ENCODE measurements at regions not wholly inside any gene's neighbourhood (a gene's known extent, or its start where the extent isn't known, plus 50 kb on each side); places are given as distances from the start of the nearest gene placed in this dataset.

- BruUV-seq (replicated peaks) = no TSS peak
- DNase-seq (ENCODE audit: low spot score) = no peak
- Histone ChIP-seq H3K9me3 (ENCODE audit: low read depth, low read length, poor library complexity, severe bottlenecking) (no peaks in the 10 kb centered on the region), H3K27ac (ENCODE audit: low read depth, low read length, poor library complexity, severe bottlenecking) (no peak overlapping the region), H3K4me1 (ENCODE audit: insufficient read depth, low read length, poor library complexity, severe bottlenecking) (peaks cover 5% of the 10 kb centered on the region), H3K4me3 (ENCODE audit: low read depth, low read length, poor library complexity, severe bottlenecking) (no peak overlapping the region), H3K27me3 (replicated peaks; ENCODE audit: insufficient read depth, low read depth, low read length, poor library complexity) (no peaks in the 10 kb centered on the region), H3K36me3 (ENCODE audit: insufficient read depth, low read length, poor library complexity, severe bottlenecking) (no peaks in the 10 kb centered on the region)
- TF ChIP-seq CTCF (conservative IDR thresholded peaks at IDR 0.05; ENCODE audit: low read depth, low read length) (no peak), EZH2 (IDR thresholded peaks at IDR 0.05; ENCODE audit: borderline replicate concordance, low read depth, low read length, poor library complexity, severe bottlenecking) (no peak)
- POLR2A ChIA-PET (ENCODE audit: low non-redundant PET) = no interaction called here
- CTCF ChIA-PET = no interaction called here
- intact Hi-C loops (cut with micrococcal nuclease; ENCODE audit: unreplicated experiment) = no loop called here
Measured at GRCh38 chr5:39506211-39506610, 81.4 kb upstream of the DAB2 start.

GRCh38 chr5:39505791-39506190 lies 81.0 kb upstream of the DAB2 start:
- CTCF ChIA-PET = no interaction called here
- TF ChIP-seq CTCF (conservative IDR thresholded peaks at IDR 0.05; ENCODE audit: low read depth, low read length) = no peak
- no peak for TF ChIP-seq EZH2 (IDR thresholded peaks at IDR 0.05; ENCODE audit: borderline replicate concordance, low read depth, low read length, poor library complexity, severe bottlenecking)
- DNase-seq (ENCODE audit: low spot score) = no peak
- H3K9me3 ChIP-seq (ENCODE audit: low read depth, low read length, poor library complexity, severe bottlenecking) = no peaks in the 10 kb centered on the region
- no peaks in the 10 kb centered on the region for H3K27me3 ChIP-seq (replicated peaks; ENCODE audit: insufficient read depth, low read depth, low read length, poor library complexity)
- H3K4me3 ChIP-seq (ENCODE audit: low read depth, low read length, poor library complexity, severe bottlenecking) = no peak overlapping the region
- H3K27ac ChIP-seq (ENCODE audit: low read depth, low read length, poor library complexity, severe bottlenecking) = no peak overlapping the region
- peaks cover 5% of the 10 kb centered on the region for H3K4me1 ChIP-seq (ENCODE audit: insufficient read depth, low read length, poor library complexity, severe bottlenecking)
- POLR2A ChIA-PET (ENCODE audit: low non-redundant PET) = no interaction called here
- intact Hi-C loops (cut with micrococcal nuclease; ENCODE audit: unreplicated experiment) = no loop called here
- BruUV-seq (replicated peaks) = no TSS peak
- no peaks in the 10 kb centered on the region for H3K36me3 ChIP-seq (ENCODE audit: insufficient read depth, low read length, poor library complexity, severe bottlenecking)

- TF ChIP-seq EZH2 (IDR thresholded peaks at IDR 0.05; ENCODE audit: borderline replicate concordance, low read depth, low read length, poor library complexity, severe bottlenecking) = no peak
- TF ChIP-seq CTCF (conservative IDR thresholded peaks at IDR 0.05; ENCODE audit: low read depth, low read length) = no peak
- Histone ChIP-seq H3K27me3 (replicated peaks; ENCODE audit: insufficient read depth, low read depth, low read length, poor library complexity) (no peaks in the 10 kb centered on the region), H3K9me3 (ENCODE audit: low read depth, low read length, poor library complexity, severe bottlenecking) (no peaks in the 10 kb centered on the region), H3K27ac (ENCODE audit: low read depth, low read length, poor library complexity, severe bottlenecking) (no peak overlapping the region), H3K4me3 (ENCODE audit: low read depth, low read length, poor library complexity, severe bottlenecking) (no peak overlapping the region), H3K36me3 (ENCODE audit: insufficient read depth, low read length, poor library complexity, severe bottlenecking) (no peaks in the 10 kb centered on the region), H3K4me1 (ENCODE audit: insufficient read depth, low read length, poor library complexity, severe bottlenecking) (peaks cover 5% of the 10 kb centered on the region)
- DNase-seq (ENCODE audit: low spot score) = no peak
- CTCF ChIA-PET = no interaction called here
- no TSS peak for BruUV-seq (replicated peaks)
- POLR2A ChIA-PET (ENCODE audit: low non-redundant PET) = no interaction called here
- intact Hi-C loops (cut with micrococcal nuclease; ENCODE audit: unreplicated experiment) = no loop called here
Measured at GRCh38 chr5:39505363-39505762, 80.6 kb upstream of the DAB2 start.

All from A673 (cell line).